ENCODE measurements at regions not wholly inside any gene's neighbourhood (a gene's known extent, or its start where the extent isn't known, plus 50 kb on each side); places are given as distances from the start of the nearest gene placed in this dataset.

DNA sequence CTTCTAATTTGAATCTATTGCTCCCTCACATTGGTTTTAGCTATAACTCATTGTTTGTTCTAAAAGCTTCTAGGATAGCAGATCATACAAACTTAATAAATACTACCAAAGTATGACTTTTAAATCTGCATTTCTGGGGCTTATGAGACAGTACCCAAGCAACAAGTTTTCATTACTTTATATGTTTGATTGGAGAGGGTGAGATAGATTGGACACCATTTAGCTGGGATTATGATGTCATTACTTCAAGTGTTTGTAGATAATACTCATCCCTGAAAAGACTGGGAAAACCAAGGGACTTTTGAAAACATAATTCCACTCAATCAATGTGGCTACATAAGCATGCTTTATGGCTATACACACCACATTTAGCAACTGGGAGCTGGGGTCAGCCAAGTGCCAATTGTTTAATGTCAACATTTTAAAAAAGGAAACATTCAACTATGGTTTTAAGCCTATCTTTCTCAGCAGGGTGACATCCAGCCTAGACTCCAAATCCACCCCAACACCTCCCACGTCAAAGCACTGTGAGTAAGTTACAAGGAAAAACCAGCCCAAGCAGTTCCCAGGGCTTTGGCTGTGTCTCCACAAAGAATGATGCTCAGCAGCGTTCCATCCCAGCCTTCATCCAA, 119.9 kb downstream of the ETAA1 start:
- BruUV-seq (replicated peaks): no TSS peak
- ATAC-seq: no peak
- no peak for DNase-seq (ENCODE audit: low read depth, low spot score)
- Histone ChIP-seq H3K36me3 (ENCODE audit: control insufficient read depth in 1 of 2, insufficient read depth in 2 of 2, low read length in 2 of 2) (no peaks in the 10 kb centered on the region), H3K27me3 (ENCODE audit: insufficient read depth, low read length) (peaks cover 7% of the 10 kb centered on the region; the same call in 1 of the 2 replicates), H3K4me1 (ENCODE audit: control insufficient read depth in 1 of 2, insufficient read depth in 2 of 2, low read length in 2 of 2) (no peaks in the 10 kb centered on the region), H3K4me3 (replicated peaks in 1 of 2; ENCODE audit: low read depth in 1 of 2, low read length in 2 of 2) (no peak overlapping the region), H3K9me3 (ENCODE audit: control insufficient read depth in 1 of 2, insufficient read depth in 1 of 2, low read depth in 1 of 2, low read length in 2 of 2) (no peaks in the 10 kb centered on the region), H4K20me1 (ENCODE audit: insufficient read depth) (no peaks in the 10 kb centered on the region), H3K4me2 (ENCODE audit: low read length) (no peak overlapping the region), H3K79me2 (ENCODE audit: insufficient read depth, low read length) (no peaks in the 10 kb centered on the region), H3K9ac (ENCODE audit: low read length) (no peak overlapping the region), H3K9me2 (ENCODE audit: insufficient read depth) (no peaks in the 10 kb centered on the region), H2AFZ (ENCODE audit: low read depth, low read length, poor library complexity, severe bottlenecking) (no peak overlapping the region), H3K27ac (ENCODE audit: low read depth, low read length) (no peak overlapping the region)
- ChIA-PET RAD21 (ENCODE audit: low non-redundant PET in 1 of 2, low total read pairs in 2 of 2, uncharacterized antibody in 2 of 2, unreplicated experiment in 2 of 2) (no interaction called here), CTCF (no interaction called here), POLR2A (no interaction called here)
- intact Hi-C loops (cut with micrococcal nuclease): no loop called here
- no peak for TF ChIP-seq POLR2A (IDR thresholded peaks at IDR 0.05; ENCODE audit: borderline replicate concordance, extremely low read depth, insufficient read depth, insufficient read length)
- TF ChIP-seq, protein P1, sequence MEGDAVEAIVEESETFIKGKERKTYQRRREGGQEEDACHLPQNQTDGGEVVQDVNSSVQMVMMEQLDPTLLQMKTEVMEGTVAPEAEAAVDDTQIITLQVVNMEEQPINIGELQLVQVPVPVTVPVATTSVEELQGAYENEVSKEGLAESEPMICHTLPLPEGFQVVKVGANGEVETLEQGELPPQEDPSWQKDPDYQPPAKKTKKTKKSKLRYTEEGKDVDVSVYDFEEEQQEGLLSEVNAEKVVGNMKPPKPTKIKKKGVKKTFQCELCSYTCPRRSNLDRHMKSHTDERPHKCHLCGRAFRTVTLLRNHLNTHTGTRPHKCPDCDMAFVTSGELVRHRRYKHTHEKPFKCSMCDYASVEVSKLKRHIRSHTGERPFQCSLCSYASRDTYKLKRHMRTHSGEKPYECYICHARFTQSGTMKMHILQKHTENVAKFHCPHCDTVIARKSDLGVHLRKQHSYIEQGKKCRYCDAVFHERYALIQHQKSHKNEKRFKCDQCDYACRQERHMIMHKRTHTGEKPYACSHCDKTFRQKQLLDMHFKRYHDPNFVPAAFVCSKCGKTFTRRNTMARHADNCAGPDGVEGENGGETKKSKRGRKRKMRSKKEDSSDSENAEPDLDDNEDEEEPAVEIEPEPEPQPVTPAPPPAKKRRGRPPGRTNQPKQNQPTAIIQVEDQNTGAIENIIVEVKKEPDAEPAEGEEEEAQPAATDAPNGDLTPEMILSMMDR (IDR thresholded peaks at IDR 0.05 in 2 of 3, conservative IDR thresholded peaks at IDR 0.05 in 1 of 3; ENCODE audit: borderline replicate concordance in 1 of 3, insufficient read depth in 1 of 3, low read depth in 2 of 3, low read length in 2 of 3): no peak
- TF ChIP-seq RAD21 (IDR thresholded peaks at IDR 0.05; ENCODE audit: low read depth): no peak
- no peak for TF ChIP-seq CBX3 (IDR thresholded peaks at IDR 0.05; ENCODE audit: low read depth)
- TF ChIP-seq TCF7L2 (IDR thresholded peaks at IDR 0.05; ENCODE audit: borderline replicate concordance, extremely low read depth, insufficient read depth, insufficient read length): no peak
- TF ChIP-seq EZH2 (IDR thresholded peaks at IDR 0.05): no peak
- TF ChIP-seq, protein P2, sequence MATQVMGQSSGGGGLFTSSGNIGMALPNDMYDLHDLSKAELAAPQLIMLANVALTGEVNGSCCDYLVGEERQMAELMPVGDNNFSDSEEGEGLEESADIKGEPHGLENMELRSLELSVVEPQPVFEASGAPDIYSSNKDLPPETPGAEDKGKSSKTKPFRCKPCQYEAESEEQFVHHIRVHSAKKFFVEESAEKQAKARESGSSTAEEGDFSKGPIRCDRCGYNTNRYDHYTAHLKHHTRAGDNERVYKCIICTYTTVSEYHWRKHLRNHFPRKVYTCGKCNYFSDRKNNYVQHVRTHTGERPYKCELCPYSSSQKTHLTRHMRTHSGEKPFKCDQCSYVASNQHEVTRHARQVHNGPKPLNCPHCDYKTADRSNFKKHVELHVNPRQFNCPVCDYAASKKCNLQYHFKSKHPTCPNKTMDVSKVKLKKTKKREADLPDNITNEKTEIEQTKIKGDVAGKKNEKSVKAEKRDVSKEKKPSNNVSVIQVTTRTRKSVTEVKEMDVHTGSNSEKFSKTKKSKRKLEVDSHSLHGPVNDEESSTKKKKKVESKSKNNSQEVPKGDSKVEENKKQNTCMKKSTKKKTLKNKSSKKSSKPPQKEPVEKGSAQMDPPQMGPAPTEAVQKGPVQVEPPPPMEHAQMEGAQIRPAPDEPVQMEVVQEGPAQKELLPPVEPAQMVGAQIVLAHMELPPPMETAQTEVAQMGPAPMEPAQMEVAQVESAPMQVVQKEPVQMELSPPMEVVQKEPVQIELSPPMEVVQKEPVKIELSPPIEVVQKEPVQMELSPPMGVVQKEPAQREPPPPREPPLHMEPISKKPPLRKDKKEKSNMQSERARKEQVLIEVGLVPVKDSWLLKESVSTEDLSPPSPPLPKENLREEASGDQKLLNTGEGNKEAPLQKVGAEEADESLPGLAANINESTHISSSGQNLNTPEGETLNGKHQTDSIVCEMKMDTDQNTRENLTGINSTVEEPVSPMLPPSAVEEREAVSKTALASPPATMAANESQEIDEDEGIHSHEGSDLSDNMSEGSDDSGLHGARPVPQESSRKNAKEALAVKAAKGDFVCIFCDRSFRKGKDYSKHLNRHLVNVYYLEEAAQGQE (IDR thresholded peaks at IDR 0.05; ENCODE audit: low read depth): no peak
- no peak for TF ChIP-seq ZFX (IDR thresholded peaks at IDR 0.05)
- TF ChIP-seq FOSL1 (IDR thresholded peaks at IDR 0.05; ENCODE audit: low read depth): no peak
- TF ChIP-seq, protein P3, sequence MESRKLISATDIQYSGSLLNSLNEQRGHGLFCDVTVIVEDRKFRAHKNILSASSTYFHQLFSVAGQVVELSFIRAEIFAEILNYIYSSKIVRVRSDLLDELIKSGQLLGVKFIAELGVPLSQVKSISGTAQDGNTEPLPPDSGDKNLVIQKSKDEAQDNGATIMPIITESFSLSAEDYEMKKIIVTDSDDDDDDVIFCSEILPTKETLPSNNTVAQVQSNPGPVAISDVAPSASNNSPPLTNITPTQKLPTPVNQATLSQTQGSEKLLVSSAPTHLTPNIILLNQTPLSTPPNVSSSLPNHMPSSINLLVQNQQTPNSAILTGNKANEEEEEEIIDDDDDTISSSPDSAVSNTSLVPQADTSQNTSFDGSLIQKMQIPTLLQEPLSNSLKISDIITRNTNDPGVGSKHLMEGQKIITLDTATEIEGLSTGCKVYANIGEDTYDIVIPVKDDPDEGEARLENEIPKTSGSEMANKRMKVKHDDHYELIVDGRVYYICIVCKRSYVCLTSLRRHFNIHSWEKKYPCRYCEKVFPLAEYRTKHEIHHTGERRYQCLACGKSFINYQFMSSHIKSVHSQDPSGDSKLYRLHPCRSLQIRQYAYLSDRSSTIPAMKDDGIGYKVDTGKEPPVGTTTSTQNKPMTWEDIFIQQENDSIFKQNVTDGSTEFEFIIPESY (IDR thresholded peaks at IDR 0.05; ENCODE audit: extremely low read depth, insufficient replicate concordance, low read length): no peak
- TF ChIP-seq POLR2AphosphoS5 (IDR thresholded peaks at IDR 0.05; ENCODE audit: low read depth, low read length): no peak
- no peak for TF ChIP-seq EGR1 (IDR thresholded peaks at IDR 0.05; ENCODE audit: low read depth)
- TF ChIP-seq, protein P4, sequence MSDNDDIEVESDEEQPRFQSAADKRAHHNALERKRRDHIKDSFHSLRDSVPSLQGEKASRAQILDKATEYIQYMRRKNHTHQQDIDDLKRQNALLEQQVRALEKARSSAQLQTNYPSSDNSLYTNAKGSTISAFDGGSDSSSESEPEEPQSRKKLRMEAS (IDR thresholded peaks at IDR 0.05): no peak
- no peak for TF ChIP-seq EZH2phosphoT487 (IDR thresholded peaks at IDR 0.05; ENCODE audit: borderline replicate concordance)
- no peak for TF ChIP-seq SRF (IDR thresholded peaks at IDR 0.05; ENCODE audit: low read depth)
- no peak for TF ChIP-seq SIN3A (IDR thresholded peaks at IDR 0.05; ENCODE audit: low read depth)

Data from HCT116 (cell line).